RCC 7860 (cell line): ENCODE measurements at regions not wholly inside any gene's neighbourhood (a gene's known extent, or its start where the extent isn't known, plus 50 kb on each side); places are given as distances from the start of the nearest gene placed in this dataset.

Experiments
- DNase-seq: peaks from one replicate; pipeline ENCODE4 v3.0.0-alpha.2; 2015; ENCODE audit warnings: low spot score
- FAIRE-seq: peaks from 2 replicates; lab custom pipeline; 2012; peaks lifted over from hg19 to GRCh38; lab: Jason Lieb, UNC

DNA sequence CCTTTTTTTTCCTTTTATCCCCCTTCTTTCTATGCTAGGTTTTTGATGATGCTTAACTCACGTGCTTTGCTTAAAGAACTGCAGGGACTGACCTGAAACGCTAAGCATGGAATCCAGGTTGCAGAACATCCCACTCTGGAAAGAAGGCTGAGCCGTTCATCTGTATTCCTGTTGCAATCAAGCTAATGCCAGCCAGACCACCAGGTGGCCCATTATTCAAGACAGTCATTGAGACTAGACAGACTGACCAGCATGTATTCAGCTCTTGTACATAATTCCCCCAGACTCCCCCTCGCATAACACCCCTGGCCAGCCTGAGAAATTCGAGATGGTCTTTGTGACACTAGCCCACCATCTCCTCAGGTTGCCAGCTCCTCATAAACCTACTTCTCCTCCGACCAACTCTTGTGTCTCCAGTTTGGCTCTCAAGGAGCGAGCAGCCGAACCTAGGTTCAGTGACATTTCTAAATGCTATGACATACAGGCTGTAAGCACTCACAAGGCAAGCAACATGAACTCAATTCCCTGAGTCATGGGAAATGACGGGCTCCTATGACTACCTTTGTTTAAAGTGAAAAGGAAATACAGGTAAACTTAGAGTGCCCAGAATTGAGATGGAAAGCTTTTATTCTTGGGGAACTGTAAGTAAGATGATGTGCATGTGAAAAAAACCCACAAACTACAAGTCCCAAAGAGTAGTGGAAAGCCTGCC lies 309.3 kb upstream of the CDYL start:
- FAIRE-seq (no peak), DNase-seq (no peak)

- DNase-seq (peak; percentile 6), FAIRE-seq (no peak)
These were observed 309.9 kb upstream of the CDYL start for GRCh38 chr6:4466261-4466660.

DNA sequence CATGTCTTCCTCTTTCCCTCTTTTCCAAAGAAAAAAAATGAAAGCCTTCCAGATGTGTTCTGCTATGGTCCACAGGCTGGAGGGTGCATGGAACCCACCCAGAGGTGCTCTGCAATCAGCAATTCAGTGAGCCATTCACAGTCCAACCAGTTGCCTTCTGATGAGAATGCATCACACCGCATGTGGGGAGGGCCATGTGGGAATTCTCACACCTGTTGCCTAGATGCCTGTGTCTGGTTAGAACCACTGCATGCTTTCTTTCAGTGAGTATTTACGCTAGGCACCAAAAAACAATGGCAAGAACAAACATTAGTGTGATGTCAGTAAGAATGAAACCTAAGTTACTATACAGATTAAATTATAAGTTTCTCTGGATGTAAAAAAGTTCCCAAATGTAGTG lies 311.6 kb upstream of the CDYL start:
- no peak for DNase-seq
- no peak for FAIRE-seq

DNA sequence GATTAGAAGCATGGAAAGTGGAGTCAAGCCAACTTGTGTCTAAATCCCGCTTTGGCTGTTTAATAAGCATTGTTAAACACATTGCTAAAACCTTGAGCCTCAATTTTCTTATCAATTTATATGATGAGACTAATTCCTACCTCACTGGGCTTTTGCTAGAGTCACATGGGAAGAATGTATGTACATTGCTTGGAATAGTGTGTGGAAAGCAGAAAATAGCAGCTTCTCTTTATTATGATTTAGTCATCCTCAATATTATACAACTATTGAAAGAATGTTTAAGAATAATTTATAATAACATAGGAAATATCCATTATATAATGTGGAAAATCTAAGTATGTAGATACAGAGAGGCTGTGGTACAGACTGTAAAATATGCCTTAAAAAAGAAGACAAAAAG lies 313.0 kb upstream of the CDYL start:
- FAIRE-seq, result no peak
- no peak for DNase-seq

- DNase-seq, result no peak
These were observed 315.4 kb upstream of the CDYL start for GRCh38 chr6:4460586-4461475.

DNA sequence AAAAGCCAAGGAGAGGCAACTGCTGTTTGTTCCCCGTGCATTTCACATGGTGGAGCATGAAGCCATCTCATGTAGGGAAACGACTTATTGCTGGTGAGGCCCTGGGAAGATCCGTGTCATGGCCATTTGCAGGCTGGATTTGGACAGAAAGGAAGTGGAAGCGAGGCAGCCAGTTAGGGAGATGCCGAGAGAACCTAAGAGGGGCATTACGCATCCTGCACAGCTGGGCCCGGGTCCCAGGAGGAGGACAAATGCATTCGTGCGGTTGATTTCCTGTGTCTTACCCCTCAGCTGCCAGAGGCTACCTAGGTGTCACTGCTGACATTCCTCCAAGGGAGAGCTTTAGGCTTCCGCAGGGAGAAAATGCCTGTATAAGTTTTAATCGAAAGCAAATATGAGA lies 316.2 kb upstream of the CDYL start:
- FAIRE-seq (no peak), DNase-seq (no peak)

More at GRCh38 chr6:4460586-4461475, 315.4 kb upstream of the CDYL start:
- no peak for FAIRE-seq

- peak; percentile 25 for DNase-seq
- no peak for FAIRE-seq
These were observed 317.2 kb upstream of the CDYL start for GRCh38 chr6:4459032-4459431.

- FAIRE-seq, result no peak
- DNase-seq, result no peak
These were observed 316.3 kb upstream of the ECI2 start for GRCh38 chr6:4451718-4452117.

DNA sequence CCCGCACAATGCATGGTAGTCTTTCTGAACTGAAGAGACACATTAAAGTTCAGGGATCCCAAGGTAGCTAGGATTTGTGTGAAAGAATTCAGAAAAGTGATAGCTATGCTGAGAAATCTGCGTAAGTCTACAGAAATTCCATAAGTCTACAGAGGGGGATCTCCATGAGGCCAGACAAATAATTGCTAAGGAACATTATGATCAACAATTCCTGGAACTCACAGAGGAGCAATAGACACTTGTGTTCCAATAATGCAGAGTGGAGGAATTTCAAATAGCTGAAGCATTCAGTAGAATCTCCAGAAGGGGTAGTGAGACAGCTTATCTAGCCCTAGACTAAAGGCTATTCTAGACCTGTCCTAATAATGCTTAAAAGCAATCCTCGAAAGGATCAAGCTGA lies 315.7 kb upstream of the ECI2 start:
- DNase-seq (no peak), FAIRE-seq (no peak)

- no peak for DNase-seq
These were observed 314.9 kb upstream of the ECI2 start for GRCh38 chr6:4450237-4450636.

DNA sequence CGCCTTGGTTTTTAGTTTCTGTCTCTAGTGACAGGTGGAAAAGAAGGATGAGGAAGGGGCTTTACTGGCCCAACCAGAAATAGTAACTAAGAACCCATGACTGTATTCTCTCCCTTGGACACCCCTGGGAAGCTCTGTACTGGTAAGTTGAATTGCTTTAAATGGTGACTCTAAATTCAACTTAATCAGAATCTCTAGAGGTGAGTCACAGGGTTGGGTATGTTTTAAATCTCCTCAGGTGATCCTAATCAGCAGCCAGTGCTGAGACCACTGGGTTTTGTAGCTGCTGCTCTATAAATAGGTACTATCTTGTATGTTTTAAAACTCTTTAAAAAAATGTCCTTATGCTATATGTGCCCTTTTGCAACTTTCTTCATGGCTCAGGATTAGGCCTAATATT lies 314.0 kb upstream of the ECI2 start:
- FAIRE-seq (no peak), DNase-seq (no peak)

More at GRCh38 chr6:4450237-4450636, 314.9 kb upstream of the ECI2 start:
- no peak for FAIRE-seq

GRCh38 chr6:4448841-4449240 lies 313.5 kb upstream of the ECI2 start:
- DNase-seq, result no peak
- no peak for FAIRE-seq

DNA sequence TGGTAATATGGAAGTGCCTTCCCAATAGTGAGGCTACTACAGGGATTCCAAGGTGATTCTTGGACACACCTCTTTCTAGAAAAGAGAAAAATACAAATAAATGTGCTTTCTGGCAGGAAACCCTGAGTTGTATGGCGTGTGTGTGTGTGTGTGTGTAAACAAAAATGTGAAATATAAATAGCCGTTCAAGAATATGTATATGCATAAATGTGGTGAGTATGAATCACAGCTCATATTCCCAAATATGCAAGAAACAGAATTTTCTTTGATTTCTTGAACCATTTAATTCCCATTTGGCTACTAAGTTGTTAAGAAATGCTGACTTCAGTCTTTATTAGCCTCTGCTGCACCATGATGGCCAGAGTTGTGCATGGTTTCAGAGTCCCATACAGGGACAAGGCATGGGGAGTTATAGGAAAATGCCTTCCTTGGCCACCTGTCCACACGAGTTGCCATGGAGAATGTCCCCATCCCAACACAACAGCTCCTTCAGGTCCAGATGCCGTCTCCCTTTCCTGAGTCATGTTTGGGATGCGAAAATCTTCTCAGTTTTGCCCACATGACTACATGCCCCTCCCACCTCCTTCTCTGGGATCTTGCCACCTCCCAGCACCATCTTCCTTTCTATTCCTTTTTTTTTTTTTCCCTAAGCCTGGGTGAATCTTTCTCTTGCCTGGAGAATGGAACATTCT lies 312.4 kb upstream of the ECI2 start:
- FAIRE-seq, result no peak
- no peak for DNase-seq

DNA sequence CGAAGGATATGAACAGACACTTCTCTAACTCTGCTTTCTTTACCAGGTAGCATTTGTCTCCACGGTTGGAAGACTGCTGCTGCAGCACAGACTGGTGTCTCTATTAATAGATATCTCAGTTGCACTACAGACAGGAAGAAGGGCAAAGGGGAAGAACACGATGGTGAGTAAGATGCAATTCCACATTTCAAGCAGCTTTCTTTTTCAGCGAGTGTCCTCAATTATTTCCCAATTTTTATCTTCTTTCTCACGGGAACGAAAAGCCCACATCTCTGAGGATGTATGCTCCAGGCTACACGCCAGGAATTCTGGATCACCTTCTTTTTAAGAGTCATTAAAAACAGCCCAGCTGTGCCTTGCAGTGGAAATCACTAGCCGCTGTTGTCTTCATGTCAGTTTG lies 311.6 kb upstream of the ECI2 start:
- peak; percentile 17 for DNase-seq
- no peak for FAIRE-seq

DNA sequence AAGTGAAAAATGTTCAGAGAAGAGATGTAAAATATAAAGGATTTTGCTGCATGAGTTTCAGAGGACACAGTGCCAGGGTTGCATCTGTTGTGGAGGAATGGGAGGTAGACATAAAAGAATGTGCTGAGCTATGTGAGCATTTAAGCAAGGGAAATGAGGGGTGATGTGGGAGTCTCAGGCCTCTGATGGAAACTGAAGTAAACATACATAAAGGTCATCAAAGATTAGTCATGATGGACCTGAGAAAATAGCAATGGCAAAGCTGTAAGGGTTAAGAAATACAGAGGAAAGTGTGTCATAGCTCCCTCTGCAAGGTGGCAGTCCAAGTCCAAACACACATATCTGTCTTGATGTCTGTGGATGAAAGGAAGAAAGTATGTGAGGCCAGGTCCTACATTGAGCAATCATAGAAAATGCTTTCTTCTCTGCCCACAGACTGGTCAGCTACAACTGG lies 306.6 kb upstream of the ECI2 start:
- FAIRE-seq, result no peak
- DNase-seq, result peak; percentile 5

GRCh38 chr6:4439159-4439558 lies 303.8 kb upstream of the ECI2 start:
- DNase-seq (no peak), FAIRE-seq (no peak)

GRCh38 chr6:4437342-4437741 lies 302.0 kb upstream of the ECI2 start:
- FAIRE-seq, result no peak
- no peak for DNase-seq

DNA sequence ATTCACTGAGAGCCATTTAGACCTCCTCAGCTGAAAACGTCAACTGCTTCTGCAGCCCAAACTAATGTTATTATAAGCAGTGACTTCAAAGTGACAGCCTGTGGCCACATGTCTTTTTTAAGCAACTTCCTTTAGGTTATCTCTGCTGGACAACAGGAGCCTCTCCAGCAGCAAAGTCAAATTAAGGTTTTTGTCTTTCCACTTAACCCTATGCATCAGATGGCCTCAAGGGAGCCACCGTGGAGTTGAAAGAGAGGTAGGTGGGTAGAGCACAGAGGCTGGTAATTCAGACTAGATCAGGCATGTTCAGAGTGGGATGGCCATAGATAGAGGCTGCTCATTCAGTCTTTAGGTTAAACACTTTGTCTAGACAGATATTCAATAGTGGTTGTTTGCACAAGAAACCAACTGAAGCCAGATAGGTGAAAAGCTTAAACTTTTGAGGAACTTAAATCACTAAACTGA lies 300.6 kb upstream of the ECI2 start:
- DNase-seq, result no peak
- no peak for FAIRE-seq

- no peak for FAIRE-seq
These were observed 299.3 kb upstream of the ECI2 start for GRCh38 chr6:4434655-4435054.

GRCh38 chr6:4433199-4433598 lies 297.8 kb upstream of the ECI2 start:
- FAIRE-seq, result no peak
- DNase-seq, result no peak

More at GRCh38 chr6:4434655-4435054, 299.3 kb upstream of the ECI2 start:
- DNase-seq, result no peak

DNA sequence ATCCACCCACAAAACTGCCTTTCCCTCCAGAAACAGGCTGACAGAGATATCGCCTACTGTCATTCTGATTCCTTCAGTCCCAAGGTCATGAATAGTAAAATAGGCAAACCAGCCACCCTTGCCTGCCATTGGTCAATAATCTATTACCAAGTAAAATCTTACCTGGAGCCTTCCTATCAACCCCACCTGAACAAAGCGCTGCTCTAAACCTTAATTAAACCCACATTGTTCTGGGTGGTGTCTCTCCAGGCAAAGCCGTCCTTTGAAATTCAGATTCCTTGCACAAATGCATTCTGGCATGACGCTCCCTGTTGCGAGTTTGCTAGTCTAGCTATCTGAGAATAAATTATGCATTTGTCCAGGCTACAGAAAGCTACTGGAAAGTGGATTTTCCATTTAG lies 291.6 kb upstream of the ECI2 start:
- no peak for DNase-seq
- no peak for FAIRE-seq
